Retinal pigment epithelial cell (primary cell): ENCODE measurements at regions not wholly inside any gene's neighbourhood (a gene's known extent, or its start where the extent isn't known, plus 50 kb on each side); places are given as distances from the start of the nearest gene placed in this dataset.

Experiments used
- DNase-seq: peaks from one replicate; pipeline ENCODE4 v3.0.0-alpha.2; 2010; ENCODE audit warnings: low read depth
- H3K4me3 ChIP-seq: 2 replicates; pipeline ENCODE4 v1.5.1; 2011; ENCODE audit warnings: mild to moderate bottlenecking, low read length, control low read depth, moderate library complexity
- TF ChIP-seq, protein P1 (sequence below): conservative IDR thresholded peaks from 2 replicates; pipeline ENCODE4 v1.5.1; 2011; ENCODE audit warnings: low read depth, low read length, control low read depth, inconsistent platforms

DNA sequence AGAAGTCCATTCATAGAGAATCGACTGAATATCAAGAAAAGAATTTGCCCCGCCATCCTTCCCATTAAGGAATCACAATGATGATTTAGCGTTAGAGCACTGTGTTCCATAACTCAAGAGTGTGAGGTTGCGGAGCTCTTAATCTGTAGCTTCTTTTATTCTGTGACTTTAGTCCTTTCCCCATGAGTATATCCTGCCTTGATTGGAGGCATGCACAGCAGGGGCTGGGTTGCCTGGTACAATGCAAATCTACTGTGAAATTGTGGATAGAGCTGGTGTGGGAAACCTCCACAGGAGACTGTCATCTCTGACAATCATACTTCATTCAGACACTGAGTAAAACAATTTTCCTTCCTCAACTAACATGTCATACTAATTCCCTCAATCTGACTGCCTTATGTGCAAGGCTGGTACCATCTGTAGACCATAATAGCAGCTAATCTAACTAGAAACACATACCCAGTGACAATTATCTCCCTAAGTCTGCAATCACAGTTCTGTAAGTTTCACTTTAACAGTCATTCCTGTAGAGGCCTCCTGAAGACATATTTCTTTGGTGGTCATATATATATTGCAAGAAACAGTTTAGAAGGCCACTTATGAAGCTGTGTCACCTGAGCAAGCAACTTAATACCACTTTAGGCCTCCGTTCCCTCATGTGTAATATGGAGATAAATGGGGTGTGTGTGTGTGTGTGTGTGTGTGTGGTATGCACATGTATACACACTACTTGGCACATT lies 355.2 kb upstream of the FAM241A start:
- TF ChIP-seq, protein P1, sequence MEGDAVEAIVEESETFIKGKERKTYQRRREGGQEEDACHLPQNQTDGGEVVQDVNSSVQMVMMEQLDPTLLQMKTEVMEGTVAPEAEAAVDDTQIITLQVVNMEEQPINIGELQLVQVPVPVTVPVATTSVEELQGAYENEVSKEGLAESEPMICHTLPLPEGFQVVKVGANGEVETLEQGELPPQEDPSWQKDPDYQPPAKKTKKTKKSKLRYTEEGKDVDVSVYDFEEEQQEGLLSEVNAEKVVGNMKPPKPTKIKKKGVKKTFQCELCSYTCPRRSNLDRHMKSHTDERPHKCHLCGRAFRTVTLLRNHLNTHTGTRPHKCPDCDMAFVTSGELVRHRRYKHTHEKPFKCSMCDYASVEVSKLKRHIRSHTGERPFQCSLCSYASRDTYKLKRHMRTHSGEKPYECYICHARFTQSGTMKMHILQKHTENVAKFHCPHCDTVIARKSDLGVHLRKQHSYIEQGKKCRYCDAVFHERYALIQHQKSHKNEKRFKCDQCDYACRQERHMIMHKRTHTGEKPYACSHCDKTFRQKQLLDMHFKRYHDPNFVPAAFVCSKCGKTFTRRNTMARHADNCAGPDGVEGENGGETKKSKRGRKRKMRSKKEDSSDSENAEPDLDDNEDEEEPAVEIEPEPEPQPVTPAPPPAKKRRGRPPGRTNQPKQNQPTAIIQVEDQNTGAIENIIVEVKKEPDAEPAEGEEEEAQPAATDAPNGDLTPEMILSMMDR: no peak
- H3K4me3 ChIP-seq: no peak overlapping the region
- DNase-seq: no peak

DNA sequence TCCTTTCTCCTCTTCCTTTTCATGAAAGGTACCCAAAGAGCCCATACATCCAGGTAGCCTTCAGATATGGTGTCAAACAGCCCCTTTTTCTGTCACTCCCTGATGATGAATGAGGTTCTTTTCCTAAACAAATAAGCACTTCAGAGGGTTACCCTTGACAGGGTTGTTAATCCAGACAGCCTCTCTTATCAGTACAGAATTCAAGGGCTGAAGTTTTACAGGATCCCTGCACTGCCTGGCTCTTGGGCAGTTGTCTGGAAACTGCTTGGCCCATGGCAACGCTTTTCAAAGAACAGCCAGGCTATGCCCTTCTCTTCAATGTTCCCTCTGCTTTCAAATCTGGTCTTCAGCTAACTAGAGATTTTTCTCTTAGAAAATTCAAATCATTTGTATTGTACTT lies 352.6 kb upstream of the FAM241A start:
- no peak for DNase-seq
- H3K4me3 ChIP-seq: no peak overlapping the region
- TF ChIP-seq, protein P1: no peak

DNA sequence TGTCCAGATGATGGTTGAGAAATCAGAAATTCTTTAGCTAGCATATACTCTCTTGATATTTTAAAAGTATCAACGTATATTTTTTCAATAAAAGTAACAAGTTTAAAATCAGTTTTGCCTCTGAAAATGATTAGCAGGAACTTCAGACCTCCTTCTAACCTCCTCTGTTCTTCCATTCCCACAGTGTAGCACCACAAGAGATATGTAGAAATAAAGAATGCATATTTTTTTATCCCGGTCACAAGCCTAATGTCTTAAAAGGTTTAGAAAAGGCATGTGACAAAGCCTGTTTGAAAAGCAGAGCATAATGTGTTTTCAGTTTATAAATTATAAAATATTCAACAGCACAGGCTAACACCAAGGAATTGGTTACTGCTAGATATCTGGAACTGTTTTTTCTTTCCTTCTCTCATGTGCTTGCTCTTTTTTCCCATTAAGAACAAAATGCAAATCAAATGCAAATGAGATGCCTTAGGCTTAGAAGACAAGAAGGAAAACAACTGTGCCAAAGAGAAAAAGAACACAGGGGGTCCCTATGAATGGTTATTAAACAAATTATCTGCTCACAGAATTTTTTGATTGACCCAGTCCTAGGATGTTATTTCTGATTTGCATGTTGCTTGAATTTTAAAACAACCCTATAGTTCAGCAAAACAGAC lies 351.7 kb upstream of the FAM241A start:
- H3K4me3 ChIP-seq: no peak overlapping the region
- TF ChIP-seq, protein P1: no peak
- no peak for DNase-seq

DNA sequence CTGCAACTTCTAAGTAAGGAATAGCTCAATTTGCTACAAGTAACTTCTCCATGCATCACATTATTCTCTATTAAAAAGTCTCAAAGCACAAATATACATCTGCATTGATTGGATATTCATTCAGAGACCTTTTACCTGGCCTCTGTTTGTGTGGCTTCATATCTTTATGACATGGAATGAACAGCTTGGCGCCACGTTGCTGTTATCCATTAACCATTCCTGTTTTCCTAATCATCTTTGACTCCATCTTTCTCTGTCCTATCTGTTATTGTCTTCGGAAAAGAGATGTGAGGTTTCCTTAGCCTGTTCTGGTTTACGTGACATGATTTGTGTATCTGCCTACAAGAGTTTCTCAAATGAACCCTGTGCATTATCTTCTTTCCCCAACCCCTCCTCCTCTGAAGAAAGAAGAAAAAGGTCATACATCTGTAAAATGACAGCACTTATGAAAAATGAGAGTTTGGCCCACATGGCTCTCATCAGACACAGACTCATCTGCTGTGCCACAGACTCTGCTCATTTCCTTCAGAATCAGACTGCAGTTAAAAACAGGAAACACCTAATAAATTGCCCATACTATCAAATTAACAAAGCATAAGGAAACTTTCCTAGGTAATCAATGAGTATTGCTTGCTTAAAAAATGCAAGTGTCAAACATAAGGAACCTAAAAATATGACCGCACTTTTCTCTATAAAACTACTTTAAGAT lies 347.6 kb upstream of the FAM241A start:
- DNase-seq: no peak
- no peak overlapping the region for H3K4me3 ChIP-seq
- TF ChIP-seq, protein P1: no peak

DNA sequence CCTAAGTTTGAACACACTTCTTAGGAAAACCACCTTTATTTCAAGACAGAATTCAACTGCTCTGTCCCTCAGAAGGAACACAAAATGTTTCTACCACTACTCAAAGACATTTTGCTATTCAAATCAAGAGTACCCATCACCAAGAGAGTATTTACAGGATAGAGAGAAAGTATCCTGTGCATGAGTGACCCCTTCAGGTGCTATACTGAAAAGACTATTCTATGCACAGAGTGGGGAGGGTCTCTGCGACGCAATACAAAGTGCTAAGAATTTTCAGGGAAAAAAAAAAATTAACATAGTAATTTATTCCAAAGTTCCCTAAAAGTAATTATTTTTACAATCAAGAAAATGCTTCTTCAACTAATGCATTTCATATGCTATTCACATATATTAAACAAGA lies 346.4 kb upstream of the FAM241A start:
- H3K4me3 ChIP-seq: no peak overlapping the region
- TF ChIP-seq, protein P1: peak; percentile 52
- DNase-seq: no peak

DNA sequence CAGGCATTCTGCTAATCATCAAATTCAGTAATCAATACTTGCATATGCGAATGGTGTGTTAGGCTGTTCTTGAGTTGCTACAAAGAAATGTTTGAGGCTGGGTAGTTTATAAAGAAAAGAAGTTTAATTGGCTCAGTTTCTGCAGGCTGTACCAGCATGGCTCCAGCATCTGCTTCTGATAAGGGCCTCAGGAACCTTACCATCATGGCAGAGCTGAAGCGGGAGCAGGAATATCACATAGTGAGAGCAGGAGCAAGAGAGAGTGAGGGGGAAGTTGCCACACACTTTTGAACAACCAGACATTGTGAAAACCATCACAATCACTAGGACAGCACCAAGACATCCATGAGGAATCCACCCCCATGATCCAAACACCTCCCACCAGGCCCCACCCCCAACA lies 344.7 kb upstream of the FAM241A start:
- no peak overlapping the region for H3K4me3 ChIP-seq
- TF ChIP-seq, protein P1: no peak
- DNase-seq: no peak
